HFFc6 (cell line): ENCODE measurements at regions not wholly inside any gene's neighbourhood (a gene's known extent, or its start where the extent isn't known, plus 50 kb on each side); places are given as distances from the start of the nearest gene placed in this dataset.

Experiments
- DNase-seq: peaks from one replicate; pipeline ENCODE4 v3.0.0-alpha.2; 2018
- H3K27ac Mint-ChIP-seq: 2 replicates; pipeline ENCODE4 v1.8.0; 2020; ENCODE audit warnings: mild to moderate bottlenecking, mixed read lengths
- H3K27me3 Mint-ChIP-seq: 2 replicates; pipeline ENCODE4 v1.8.0; 2021; ENCODE audit warnings: mild to moderate bottlenecking, moderate library complexity, mixed read lengths; ENCODE audit not compliant: insufficient read depth
- H3K36me3 Mint-ChIP-seq: 2 replicates; pipeline ENCODE4 v1.8.0; 2021; ENCODE audit warnings: low read depth, mixed read lengths
- H3K4me1 Mint-ChIP-seq: 2 replicates; pipeline ENCODE4 v1.8.0; 2020; ENCODE audit warnings: low read depth, mixed read lengths
- H3K4me3 Mint-ChIP-seq: 2 replicates; pipeline ENCODE4 v1.8.0; 2020; ENCODE audit warnings: mild to moderate bottlenecking, moderate library complexity, mixed read lengths
- H3K9me3 Mint-ChIP-seq: 2 replicates; pipeline ENCODE4 v1.8.0; 2020; ENCODE audit warnings: mild to moderate bottlenecking, mixed read lengths
- CTCF ChIP-seq: fragments of 200-600 bp; sonication (generic); IDR thresholded peaks from 2 replicates; pipeline ENCODE4 v1.5.0; 2021; ENCODE audit warnings: antibody characterized with exemption, mild to moderate bottlenecking

GRCh38 chr15:87724330-87724729 is 532.2 kb downstream of the NTRK3 start:
- no peaks in the 10 kb centered on the region for H3K36me3 Mint-ChIP-seq
- no peaks in the 10 kb centered on the region for H3K9me3 Mint-ChIP-seq

GRCh38 chr15:87722941-87723691 is 533.4 kb downstream of the NTRK3 start:
- Mint-ChIP-seq H3K4me1 (no peaks in the 10 kb centered on the region), H3K4me3 (no peak overlapping the region), H3K9me3 (no peaks in the 10 kb centered on the region), H3K36me3 (no peaks in the 10 kb centered on the region), H3K27ac (no peak overlapping the region), H3K27me3 (peaks cover 13% of the 10 kb centered on the region; the same call in 1 of the 2 replicates)
- DNase-seq: no peak
- TF ChIP-seq CTCF: no peak

More at GRCh38 chr15:87724330-87724729, 532.2 kb downstream of the NTRK3 start:
- Mint-ChIP-seq H3K27ac (no peak overlapping the region), H3K4me3 (no peak overlapping the region), H3K27me3 (peaks cover 13% of the 10 kb centered on the region; the same call in 1 of the 2 replicates), H3K4me1 (no peaks in the 10 kb centered on the region)
- TF ChIP-seq CTCF: no peak
- DNase-seq: no peak

- Mint-ChIP-seq H3K9me3 (no peaks in the 10 kb centered on the region), H3K27me3 (peaks cover 10% of the 10 kb centered on the region), H3K4me1 (no peaks in the 10 kb centered on the region), H3K4me3 (no peak overlapping the region), H3K36me3 (no peaks in the 10 kb centered on the region), H3K27ac (no peak overlapping the region)
- DNase-seq: no peak
- no peak for TF ChIP-seq CTCF
Measured at GRCh38 chr15:87720235-87720634, 536.3 kb downstream of the NTRK3 start.

- no peaks in the 10 kb centered on the region for H3K9me3 Mint-ChIP-seq
- no peak overlapping the region for H3K4me3 Mint-ChIP-seq
Measured at GRCh38 chr15:87716422-87716821, 540.1 kb downstream of the NTRK3 start.

GRCh38 chr15:87715252-87715651 is 541.3 kb downstream of the NTRK3 start:
- H3K27ac Mint-ChIP-seq: no peak overlapping the region
- TF ChIP-seq CTCF: no peak
- H3K4me1 Mint-ChIP-seq: no peaks in the 10 kb centered on the region
- no peak for DNase-seq
- H3K9me3 Mint-ChIP-seq: no peaks in the 10 kb centered on the region
- H3K27me3 Mint-ChIP-seq: peaks cover 12% of the 10 kb centered on the region
- no peak overlapping the region for H3K4me3 Mint-ChIP-seq
- no peaks in the 10 kb centered on the region for H3K36me3 Mint-ChIP-seq

More at GRCh38 chr15:87716422-87716821, 540.1 kb downstream of the NTRK3 start:
- Mint-ChIP-seq H3K27me3 (peaks cover 9% of the 10 kb centered on the region), H3K4me1 (no peaks in the 10 kb centered on the region), H3K36me3 (no peaks in the 10 kb centered on the region), H3K27ac (no peak overlapping the region)
- no peak for TF ChIP-seq CTCF
- no peak for DNase-seq
